DMS 273 (cell line): ENCODE measurements at regions not wholly inside any gene's neighbourhood (a gene's known extent, or its start where the extent isn't known, plus 50 kb on each side); places are given as distances from the start of the nearest gene placed in this dataset.

Experiments
- DNase-seq: peaks from one replicate; lab custom pipeline; 2025; ENCODE audit not compliant: unreplicated experiment; lab: John Stamatoyannopoulos, UW

GRCh38 chr3:159852266-159852665, 136.4 kb upstream of the IL12A start:
- no peak for DNase-seq

GRCh38 chr3:159852821-159853505, 135.7 kb upstream of the IL12A start:
- DNase-seq, result peak; percentile 89

DNA sequence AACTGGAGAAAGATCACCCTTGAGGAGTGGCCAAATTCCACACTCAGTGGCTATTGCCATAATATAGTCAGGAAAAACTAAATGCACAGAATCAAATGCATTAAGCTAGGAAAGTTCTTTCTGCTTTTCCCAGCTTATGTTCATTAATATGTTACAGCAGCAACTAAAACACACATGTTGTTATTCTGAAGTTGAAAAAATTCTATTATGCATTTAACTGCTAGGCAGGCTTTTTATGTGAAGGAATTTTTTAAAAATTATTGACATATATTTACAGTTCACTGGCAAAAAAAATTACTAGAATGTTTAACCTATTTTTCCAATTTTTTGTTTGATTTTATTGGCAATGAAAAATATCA, 135.2 kb upstream of the IL12A start:
- DNase-seq, result no peak

GRCh38 chr3:159854500-159855124, 134.0 kb upstream of the IL12A start:
- DNase-seq, result peak; percentile 62

GRCh38 chr3:159855599-159856346, 132.9 kb upstream of the IL12A start:
- DNase-seq, result peak; percentile 71

DNA sequence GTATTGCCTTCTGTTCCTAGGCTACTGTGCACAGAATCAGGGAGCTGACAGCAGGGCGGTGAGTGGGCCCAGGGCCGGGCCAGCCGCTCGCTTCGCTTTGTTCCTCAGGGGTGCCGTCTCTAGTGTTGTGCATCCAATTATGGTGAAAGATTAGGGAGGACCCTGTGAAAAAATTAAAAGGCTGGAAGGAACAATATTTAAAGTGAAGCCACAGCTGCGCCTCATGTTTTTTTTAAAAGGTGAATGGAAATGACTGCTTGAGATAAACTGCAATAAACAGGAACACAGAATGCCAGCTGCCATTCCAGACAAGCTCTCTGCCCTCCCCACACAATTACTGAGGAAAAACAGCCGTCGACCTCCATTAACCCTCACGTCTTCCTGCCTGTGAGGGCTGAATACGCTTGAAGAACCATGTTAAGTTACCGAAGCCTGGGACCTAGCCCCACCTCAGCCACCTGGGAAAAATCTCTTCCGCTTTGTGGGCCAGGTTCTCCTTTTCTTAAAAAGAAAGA, 132.0 kb upstream of the IL12A start:
- DNase-seq, result peak; percentile 98

- peak; percentile 24 for DNase-seq
These were observed 130.8 kb upstream of the IL12A start for GRCh38 chr3:159857840-159858239.

GRCh38 chr3:159858650-159859049, 130.0 kb upstream of the IL12A start:
- DNase-seq, result peak; percentile 26

GRCh38 chr3:159859424-159859823, 129.2 kb upstream of the IL12A start:
- DNase-seq, result peak; percentile 96

DNA sequence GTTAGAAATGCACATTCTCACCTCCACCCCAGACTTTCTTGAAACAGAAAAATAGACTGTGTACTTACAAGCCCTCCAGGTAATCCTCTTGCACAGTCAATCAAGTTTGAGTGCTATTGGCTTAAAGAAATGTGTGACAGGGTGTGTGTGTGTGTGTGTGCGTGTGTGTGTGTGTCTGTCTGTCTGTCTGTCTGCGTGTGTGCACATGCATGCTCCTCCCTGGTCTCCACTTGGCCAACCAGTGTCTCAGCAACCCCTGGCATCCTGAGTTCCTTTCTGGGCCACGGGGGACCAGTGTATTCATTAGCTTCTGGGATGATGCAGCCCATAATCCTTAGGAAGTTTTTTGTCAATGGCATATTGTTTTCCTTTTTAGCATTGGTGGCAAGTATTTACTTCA, 128.8 kb upstream of the IL12A start:
- DNase-seq, result no peak

GRCh38 chr3:159860269-159861116, 128.1 kb upstream of the IL12A start:
- DNase-seq, result peak; percentile 81

GRCh38 chr3:159861369-159861987, 127.2 kb upstream of the IL12A start:
- DNase-seq, result peak; percentile 50

- no peak for DNase-seq
These were observed 123.5 kb upstream of the IL12A start for GRCh38 chr3:159865041-159865579.

DNA sequence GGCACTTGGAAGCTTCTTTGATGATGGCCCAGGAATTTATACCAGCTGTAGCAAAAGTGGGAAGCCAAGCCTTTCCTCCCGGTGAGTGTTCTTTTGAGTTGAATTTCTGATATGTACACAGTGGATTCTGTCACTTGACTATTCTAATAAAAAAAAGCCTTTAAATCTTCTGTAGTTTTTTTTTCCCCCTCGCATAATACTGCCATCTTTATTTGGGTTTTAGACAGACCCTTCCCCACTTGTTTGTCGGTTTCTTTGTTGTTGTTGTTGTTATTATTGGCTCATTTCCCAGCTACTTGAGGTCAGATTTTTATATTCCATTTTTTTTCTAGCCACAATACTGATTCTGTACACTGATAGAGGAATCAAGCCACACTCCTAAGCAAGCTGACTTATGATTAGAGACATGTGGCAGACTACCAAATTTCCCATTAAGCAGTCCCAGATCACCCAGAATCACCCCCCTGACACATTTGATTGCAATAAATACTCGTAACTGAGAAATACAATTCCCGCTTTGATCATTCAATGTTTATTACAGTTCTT, 122.4 kb upstream of the IL12A start:
- peak; percentile 69 for DNase-seq

GRCh38 chr3:159867372-159867771, 121.3 kb upstream of the IL12A start:
- no peak for DNase-seq

- DNase-seq, result no peak
These were observed 117.9 kb upstream of the IL12A start for GRCh38 chr3:159870723-159871122.

GRCh38 chr3:159872374-159873109, 116.1 kb upstream of the IL12A start:
- DNase-seq, result peak; percentile 69

DNA sequence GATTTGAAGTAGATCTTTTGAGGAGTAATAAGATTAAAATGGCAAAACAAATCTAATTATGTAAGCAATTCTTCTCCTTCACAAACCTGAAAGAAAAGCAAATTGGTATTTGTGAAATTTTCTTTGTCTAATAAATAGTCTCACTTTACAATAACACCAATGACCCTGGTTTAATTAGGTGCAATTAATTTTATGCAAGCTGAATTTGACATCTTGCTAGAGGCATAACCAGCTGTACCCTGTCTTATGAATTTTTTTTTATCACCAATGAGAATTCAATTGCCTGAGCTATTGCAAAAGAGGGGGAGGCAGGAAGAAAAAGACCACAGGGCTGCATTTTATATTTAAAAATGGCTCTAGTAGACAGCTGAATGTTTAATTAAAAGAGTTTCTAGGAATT, 113.5 kb upstream of the IL12A start:
- DNase-seq, result no peak

DNA sequence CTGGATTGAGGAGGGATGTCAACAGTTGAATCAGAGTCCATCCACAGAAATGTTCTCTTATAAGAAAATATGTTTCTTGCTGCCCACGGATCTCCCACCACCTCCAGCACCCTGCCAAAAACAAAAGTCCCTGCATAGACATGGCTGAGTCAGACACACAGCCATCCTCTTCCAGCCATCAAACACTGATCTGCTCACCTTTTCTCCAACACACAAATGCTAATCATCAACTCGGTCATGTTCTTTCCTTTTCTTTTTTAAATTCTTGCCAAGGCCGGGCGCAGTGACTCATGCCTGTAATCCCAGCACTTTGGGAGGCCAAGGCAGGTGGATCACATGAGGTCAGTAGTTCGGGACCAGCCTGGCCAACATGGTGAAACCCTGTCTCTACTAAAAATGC, 110.7 kb upstream of the IL12A start:
- no peak for DNase-seq
